NCI-H2196 treated with DMSO at 0.1 percent for 48 hours (cell line): ENCODE measurements at regions not wholly inside any gene's neighbourhood (a gene's known extent, or its start where the extent isn't known, plus 50 kb on each side); places are given as distances from the start of the nearest gene placed in this dataset.
"Not testable (repeated sequence)": the region's sequence is repeated elsewhere in the genome, so short reads cannot be mapped to it uniquely, and the experiment has no call there.

ENCODE experiments used
- DNase-seq: peaks from one replicate; lab custom pipeline; 2025; ENCODE audit not compliant: unreplicated experiment; lab: John Stamatoyannopoulos, UW

DNA sequence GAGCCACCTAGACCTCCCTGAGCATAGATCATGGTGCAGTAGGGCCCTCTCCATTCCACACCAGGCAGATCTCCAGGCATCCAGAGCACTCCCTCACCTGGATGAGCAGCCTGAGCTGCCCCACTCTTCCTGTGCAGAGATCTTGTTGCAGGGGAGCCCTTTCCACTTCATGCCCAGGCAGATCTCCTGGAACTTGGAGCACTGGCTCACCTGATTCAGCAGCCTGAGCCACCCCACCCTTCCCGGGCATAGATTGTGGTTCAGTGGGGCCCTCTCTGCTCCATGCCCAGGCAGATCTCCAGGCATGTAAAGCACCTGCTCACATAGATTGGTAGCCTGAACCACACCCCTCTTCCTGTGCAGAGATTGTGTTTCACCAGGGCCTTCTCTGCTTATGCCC is 78.0 kb downstream of the SEC16B start:
- no peak for DNase-seq

GRCh38 chr1:177890479-177890878 is 79.4 kb downstream of the SEC16B start:
- no peak for DNase-seq

DNA sequence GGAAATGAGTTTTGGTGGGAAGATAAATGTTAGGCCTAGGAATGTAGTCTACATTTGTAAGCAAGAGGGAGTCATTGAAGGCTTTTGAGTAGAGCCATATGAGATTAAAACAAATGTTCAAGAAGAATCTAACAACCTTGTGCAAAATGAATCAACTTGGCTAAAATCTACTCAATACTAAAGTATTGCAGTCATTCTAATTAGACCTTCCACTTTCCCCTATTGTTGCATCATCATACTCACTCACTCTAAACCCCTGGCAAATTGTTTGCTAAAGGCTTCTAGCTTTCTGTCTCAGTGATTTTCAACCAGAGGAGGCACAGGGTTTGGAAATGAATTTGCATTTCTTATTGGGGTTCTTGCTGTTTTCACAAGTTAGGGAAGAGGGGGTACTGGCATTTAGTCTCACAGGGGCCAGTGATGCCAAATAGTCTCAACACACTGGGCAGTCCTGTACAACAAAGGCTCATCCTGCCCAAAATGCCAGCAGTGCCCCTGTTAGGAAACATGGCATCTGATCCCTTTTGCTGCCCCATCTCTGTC is 85.3 kb downstream of the SEC16B start:
- DNase-seq, result no peak

- no peak for DNase-seq
These were observed 86.3 kb downstream of the SEC16B start for GRCh38 chr1:177883581-177883980.

GRCh38 chr1:177880339-177880891 is 89.4 kb downstream of the SEC16B start:
- no peak for DNase-seq

DNA sequence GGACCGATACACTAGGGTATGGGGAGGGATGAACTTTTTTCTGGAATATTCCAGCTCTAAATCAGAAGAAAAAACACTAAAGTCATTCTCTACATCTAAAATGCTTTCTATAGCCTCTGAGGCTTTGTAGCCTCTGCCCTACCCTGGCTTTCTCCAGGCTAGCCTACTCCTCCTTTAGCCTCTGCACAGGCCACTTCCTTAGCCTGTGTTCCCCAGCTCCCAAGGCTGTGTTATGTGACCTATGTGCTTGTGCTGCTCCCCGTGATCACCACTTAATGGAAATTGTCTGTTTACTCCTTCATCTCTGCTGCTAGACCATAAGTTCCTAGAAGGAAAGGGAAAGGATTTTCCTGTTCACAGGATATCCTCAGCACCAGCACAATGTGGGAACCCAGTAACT is 92.8 kb downstream of the SEC16B start:
- DNase-seq, result no peak

GRCh38 chr1:177873238-177873637 is 96.6 kb downstream of the SEC16B start:
- no peak for DNase-seq

DNA sequence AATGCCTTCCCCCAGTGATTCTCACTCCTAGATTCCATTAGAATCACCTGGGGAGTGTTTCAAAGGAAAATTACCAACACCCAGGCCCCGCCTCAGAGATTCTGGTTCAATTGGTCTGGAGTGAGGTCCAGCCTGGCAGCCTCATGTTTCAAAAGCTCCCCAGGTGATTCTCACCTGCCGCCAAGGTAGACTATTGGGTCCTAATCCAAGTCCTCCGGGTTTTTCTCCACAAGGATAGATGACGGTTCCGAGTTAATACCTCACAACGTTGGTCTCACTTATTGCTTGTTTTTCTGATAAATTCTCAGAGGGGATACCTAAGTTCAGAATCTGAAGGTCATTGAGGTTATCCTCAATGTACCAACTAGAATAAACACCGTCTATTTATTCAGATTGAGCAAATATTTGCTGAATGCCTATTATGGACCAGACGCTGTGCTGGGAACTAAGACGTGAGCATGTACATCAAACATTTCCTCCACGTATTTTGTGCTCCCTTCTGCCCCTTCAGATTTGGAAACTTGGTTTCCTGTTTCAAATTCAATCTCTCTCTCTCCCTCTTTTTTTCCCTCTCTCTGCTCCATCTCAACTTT is 97.5 kb downstream of the SEC16B start:
- no peak for DNase-seq

DNA sequence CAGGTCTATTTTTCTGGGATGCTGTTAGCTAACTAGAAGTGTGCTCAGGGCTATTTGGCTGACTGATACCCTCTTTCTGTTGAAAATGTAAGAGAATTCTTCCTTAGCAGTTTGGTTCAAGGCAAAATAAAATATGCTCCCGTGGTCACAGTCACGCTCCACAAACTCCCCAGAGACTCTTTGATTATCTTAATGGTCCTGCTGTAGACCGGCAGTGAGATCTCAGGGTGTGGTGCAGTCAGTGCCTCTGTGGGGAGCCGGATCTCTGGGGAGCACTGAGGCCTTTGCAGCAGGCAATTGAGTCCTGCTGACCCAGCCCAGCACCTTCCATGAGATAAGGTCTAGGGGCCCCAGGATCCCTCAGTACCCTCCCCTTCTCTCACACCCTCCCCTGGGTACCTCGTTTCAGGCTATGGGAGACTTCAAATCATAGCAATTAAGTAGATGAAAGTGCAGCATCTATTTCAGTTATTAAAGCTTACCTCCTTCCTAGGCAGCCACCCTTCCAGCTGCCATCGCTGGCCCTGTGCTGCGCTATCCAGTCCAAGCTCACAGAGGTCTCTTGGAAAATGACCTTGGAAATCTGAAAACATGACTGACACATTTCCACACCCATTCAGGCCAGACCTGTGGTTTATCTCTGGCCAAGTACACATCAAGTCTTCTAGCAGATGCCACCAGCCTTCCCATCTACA is 98.1 kb downstream of the SEC16B start:
- no peak for DNase-seq

GRCh38 chr1:177869586-177869985 is 100.3 kb downstream of the SEC16B start:
- no peak for DNase-seq

- not testable (repeated sequence) for DNase-seq
These were observed 100.8 kb downstream of the SEC16B start for GRCh38 chr1:177869011-177869410.

DNA sequence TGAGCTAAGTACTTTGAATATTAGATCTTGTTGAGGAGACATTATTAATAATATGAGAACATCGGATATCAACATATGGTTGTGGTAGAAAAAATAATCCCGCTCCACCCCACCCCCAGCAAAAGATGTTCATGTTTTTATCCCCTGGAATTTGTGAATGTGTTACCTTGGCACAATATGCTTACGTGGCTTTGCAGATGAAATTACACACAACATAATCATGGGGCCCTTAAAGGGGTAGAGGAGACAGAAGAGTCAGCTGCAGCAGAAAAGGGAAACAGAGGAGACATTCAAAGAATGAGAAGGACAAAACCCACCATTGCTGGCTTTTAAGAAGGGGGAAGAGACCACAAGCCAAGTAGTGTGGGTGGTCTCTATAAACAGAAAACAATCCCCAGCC is 104.1 kb downstream of the SEC16B start:
- DNase-seq, result no peak

GRCh38 chr1:177864538-177865305 is 105.1 kb downstream of the SEC16B start:
- no peak for DNase-seq

GRCh38 chr1:177863796-177864195 is 106.1 kb downstream of the SEC16B start:
- no peak for DNase-seq

DNA sequence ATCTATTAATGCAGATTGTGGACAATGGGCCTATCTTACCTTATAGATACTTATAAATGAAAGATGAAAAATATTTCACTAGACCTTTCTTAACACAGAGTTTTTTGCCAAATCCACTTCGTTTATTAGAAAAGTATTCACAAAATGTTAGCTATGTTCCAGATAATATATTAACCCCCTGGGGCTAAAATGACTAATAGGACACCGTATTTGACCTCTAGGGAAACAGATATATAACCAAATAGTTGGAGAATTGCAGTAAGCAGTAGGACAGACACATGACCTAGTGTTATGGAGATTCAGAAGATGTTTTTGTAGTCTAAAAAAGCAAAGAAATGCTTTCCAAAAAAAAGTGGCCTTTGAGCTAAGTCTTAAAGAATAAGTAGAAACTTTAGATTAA is 106.9 kb downstream of the SEC16B start:
- DNase-seq, result no peak

- no peak for DNase-seq
These were observed 110.3 kb downstream of the SEC16B start for GRCh38 chr1:177859572-177859971.

GRCh38 chr1:177858332-177858821 is 111.5 kb downstream of the SEC16B start:
- DNase-seq, result no peak

- no peak for DNase-seq
These were observed 112.6 kb downstream of the SEC16B start for GRCh38 chr1:177857285-177857684.

DNA sequence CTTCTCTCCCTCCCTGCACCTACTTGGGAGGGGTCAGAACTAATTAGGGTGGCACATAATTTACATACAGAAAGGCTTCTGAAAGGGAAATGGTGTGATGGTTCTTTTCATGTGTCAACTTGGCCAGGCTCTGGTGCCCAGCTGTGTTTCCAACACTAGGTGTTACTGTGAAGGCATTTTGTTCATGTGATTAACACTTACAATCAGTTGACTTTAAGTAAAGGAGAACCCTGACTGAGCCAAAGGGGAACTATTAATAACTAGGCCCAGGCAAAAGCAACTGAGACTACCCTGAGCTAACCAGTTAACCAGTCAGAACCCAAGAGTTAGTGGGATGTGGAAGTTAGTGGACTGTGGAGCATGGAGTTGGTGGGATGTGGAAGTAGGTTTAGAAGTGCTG is 114.9 kb downstream of the SEC16B start:
- no peak for DNase-seq

DNA sequence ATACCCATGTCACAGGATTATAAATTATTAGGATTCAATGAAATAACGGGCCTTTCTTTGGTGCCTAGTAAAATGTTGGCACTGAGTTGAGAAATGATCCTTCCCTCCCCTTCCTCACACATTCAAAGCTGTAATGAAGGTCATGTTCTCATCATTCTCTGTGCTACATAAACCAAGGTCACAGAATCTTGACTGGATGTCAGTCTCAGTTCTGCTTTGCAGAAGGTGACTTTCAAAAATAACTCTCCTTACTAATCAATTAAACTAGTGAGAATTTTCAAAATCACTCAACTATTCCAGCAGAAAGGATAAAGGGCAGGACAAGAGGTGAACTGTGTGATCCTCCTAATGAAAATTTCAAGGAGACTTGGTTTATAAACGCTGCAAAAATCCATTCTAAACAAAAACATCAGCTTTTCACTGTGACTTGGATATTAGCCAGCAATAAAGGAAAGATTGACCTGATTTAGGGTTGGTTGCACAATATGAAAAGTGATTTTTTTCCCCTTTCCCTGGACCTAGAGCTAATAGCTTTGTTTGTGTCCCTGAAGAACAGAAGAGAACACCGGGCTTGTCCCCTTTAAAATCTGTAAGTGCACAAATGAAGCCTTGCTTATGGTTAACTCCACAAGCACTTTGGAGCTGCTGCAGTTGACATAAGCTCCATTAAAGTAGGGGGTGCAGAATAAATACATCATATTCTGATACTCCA is 120.1 kb downstream of the SEC16B start:
- DNase-seq, result no peak

DNA sequence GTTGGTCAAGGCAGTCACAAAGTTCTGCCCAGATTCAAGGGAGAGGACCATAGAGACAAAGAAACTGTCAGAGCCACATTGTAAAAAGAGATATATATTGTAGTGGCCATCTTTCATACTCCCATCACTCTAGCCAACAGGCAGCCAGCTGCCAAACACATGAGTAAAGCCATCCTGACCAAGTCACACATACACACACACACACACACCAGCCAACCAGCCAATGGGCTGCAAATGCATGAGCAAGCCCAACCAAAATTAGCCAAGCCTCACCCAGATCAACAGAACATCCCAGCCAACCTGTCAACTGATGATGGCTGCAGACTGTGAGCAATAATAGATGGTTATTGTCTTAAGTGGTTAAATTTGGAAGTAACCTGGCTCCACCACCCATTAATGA is 120.7 kb downstream of the SEC16B start:
- no peak for DNase-seq
